ENCODE measurements at regions not wholly inside any gene's neighbourhood (a gene's known extent, or its start where the extent isn't known, plus 50 kb on each side); places are given as distances from the start of the nearest gene placed in this dataset.
"Not testable (repeated sequence)": the region's sequence is repeated elsewhere in the genome, so short reads cannot be mapped to it uniquely, and the experiment has no call there.

DNA sequence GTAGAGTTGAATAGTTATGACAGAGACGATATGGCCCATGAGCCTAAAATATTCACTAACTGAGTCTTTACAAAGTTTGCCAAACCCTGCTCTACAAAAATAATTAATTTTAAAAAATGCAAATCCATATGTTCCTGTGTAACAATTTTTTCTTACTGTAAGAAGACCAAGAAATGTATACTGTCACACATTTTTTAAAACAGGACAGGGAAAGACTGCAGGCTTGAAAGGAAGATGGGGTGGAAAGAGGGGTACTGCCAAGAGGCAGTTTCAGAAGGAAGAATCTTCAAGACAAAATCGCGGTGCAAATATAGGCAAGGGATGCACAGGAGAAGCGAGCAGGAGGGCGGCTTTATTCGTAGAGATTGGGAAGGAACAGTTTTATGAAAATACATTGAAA, 115.7 kb upstream of the KLHL1 start:
- Histone ChIP-seq H3K27ac (no peak overlapping the region), H3K4me1 (ENCODE audit: control insufficient read depth in 1 of 2, insufficient read depth in 1 of 2, low read depth in 1 of 2, low read length in 1 of 2) (no peaks in the 10 kb centered on the region), H3K9me3 (no peaks in the 10 kb centered on the region), H3K4me3 (ENCODE audit: low read depth in 1 of 2, low read length in 1 of 2) (no peak overlapping the region), H3K36me3 (no peaks in the 10 kb centered on the region), H3K27me3 (no peaks in the 10 kb centered on the region)
- TF ChIP-seq, protein P1, sequence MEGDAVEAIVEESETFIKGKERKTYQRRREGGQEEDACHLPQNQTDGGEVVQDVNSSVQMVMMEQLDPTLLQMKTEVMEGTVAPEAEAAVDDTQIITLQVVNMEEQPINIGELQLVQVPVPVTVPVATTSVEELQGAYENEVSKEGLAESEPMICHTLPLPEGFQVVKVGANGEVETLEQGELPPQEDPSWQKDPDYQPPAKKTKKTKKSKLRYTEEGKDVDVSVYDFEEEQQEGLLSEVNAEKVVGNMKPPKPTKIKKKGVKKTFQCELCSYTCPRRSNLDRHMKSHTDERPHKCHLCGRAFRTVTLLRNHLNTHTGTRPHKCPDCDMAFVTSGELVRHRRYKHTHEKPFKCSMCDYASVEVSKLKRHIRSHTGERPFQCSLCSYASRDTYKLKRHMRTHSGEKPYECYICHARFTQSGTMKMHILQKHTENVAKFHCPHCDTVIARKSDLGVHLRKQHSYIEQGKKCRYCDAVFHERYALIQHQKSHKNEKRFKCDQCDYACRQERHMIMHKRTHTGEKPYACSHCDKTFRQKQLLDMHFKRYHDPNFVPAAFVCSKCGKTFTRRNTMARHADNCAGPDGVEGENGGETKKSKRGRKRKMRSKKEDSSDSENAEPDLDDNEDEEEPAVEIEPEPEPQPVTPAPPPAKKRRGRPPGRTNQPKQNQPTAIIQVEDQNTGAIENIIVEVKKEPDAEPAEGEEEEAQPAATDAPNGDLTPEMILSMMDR (IDR thresholded peaks at IDR 0.05) = no peak

DNA sequence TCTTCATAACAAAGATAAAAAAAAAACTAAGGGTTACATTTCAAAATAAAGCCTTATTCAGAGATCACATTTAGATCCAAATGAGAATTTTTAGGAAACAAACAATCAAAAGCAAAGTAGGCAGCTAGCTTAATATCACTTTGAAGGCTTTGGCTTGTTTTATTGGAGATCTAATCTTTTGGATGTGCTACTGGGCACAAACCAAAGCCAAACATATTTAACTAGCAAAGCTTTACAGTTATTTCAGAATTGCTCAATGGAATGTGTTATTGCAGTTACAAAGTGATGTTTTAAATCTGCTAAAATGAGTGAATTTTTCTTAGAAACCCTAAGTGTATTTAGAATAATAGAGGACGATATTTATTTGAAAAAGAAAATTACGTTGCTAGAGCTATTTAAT, 114.7 kb upstream of the KLHL1 start:
- H3K4me3 ChIP-seq (ENCODE audit: low read depth in 1 of 2, low read length in 1 of 2) = no peak overlapping the region
- H3K9me3 ChIP-seq = no peaks in the 10 kb centered on the region
- no peaks in the 10 kb centered on the region for H3K36me3 ChIP-seq
- TF ChIP-seq, protein P1 (IDR thresholded peaks at IDR 0.05) = no peak
- H3K4me1 ChIP-seq (ENCODE audit: control insufficient read depth in 1 of 2, insufficient read depth in 1 of 2, low read depth in 1 of 2, low read length in 1 of 2) = no peaks in the 10 kb centered on the region
- H3K27ac ChIP-seq = no peak overlapping the region
- H3K27me3 ChIP-seq = no peaks in the 10 kb centered on the region

DNA sequence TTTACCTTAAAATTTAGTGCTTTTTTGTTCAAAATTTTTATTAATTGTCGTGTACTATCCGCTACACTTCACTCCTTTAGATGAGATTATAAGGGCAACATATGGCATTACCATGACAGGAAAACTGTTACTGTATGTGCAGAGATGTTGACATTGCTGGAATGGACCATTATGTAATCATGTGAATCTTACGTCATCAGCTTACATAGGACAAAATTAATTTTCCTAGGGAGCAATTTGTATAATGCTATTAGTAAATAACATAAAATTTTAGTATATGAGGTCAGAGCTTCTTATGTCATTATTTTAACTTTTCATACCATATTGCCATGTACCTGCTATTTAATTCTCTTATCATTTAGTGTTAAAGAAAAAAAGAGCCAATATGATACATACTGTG, 110.4 kb upstream of the KLHL1 start:
- no peak overlapping the region for H3K27ac ChIP-seq
- H3K36me3 ChIP-seq = no peaks in the 10 kb centered on the region
- no peaks in the 10 kb centered on the region for H3K9me3 ChIP-seq
- H3K4me1 ChIP-seq (ENCODE audit: control insufficient read depth in 1 of 2, insufficient read depth in 1 of 2, low read depth in 1 of 2, low read length in 1 of 2) = no peaks in the 10 kb centered on the region
- no peak overlapping the region for H3K4me3 ChIP-seq (ENCODE audit: low read depth in 1 of 2, low read length in 1 of 2)
- TF ChIP-seq, protein P1 (IDR thresholded peaks at IDR 0.05) = no peak
- no peaks in the 10 kb centered on the region for H3K27me3 ChIP-seq

DNA sequence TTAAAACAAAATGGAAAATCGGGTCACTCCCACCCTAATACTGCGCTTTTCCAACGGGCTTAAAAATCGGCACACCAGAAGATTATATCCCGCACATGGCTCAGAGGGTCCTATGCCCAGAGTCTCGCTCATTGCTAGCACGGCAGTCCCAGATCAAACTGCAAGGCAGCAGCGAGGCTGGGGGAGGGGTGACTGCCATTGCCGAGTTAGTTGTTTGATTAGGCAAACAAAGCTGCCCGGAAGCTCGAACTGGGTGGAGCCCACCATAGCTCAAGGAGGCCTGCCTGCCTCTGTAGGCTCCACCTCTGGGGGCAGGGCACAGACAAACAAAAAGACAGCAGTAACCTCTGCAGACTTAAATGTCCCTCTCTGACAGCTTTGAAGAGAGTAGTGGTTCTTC, 100.7 kb upstream of the KLHL1 start:
- H3K27me3 ChIP-seq; H3K36me3 ChIP-seq; H3K4me1 ChIP-seq (ENCODE audit: control insufficient read depth in 1 of 2, insufficient read depth in 1 of 2, low read depth in 1 of 2, low read length in 1 of 2); H3K4me3 ChIP-seq (ENCODE audit: low read depth in 1 of 2, low read length in 1 of 2); H3K9me3 ChIP-seq; H3K27ac ChIP-seq: not testable (repeated sequence)

DNA sequence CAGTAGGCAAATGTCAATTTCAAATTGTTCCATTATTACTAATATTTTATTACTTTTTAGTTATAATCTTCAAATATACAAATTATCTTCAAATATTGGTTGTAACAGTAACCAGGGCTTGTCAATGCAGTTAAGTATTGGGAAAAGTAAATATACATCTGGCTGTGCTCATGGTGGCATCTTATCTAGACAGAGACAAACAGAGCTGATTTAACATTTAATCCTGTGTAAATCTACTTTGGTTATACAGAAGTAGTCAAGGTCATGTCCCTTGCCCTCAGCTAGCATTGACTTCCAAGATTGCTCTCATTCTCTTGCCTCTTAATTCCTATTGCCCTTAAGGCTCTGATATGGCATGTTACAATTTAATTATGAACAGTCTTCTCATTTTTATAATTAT, 98.4 kb upstream of the KLHL1 start:
- TF ChIP-seq, protein P1 (IDR thresholded peaks at IDR 0.05) = no peak
- no peaks in the 10 kb centered on the region for H3K4me1 ChIP-seq (ENCODE audit: control insufficient read depth in 1 of 2, insufficient read depth in 1 of 2, low read depth in 1 of 2, low read length in 1 of 2)
- H3K9me3 ChIP-seq = peaks cover 4% of the 10 kb centered on the region

DNA sequence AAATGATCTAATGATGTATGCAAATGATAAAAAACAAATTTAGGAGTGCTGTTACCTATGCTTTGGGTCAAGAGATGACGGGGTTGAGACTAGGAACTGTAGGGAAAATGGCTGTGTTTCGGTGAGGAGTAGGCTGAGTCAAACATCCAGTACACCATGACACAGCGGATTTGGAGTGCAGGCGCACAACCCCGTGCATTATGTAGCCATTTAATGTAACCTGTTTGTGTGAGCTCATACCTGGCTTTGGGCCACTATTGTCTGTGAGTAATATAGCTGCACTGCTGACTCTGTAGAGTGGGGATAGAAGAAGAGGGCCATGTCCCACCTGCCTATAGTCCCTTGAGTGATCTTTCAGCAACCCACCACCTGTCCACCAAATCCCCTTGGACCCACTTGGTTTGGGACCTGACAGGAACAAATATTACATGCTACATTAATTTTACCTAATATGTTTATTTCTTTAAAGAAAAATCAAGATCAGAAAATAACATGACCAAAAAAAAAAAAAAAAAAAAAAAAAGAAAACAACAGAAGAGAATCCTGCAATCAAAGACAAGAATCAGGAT, 95.5 kb upstream of the KLHL1 start:
- Histone ChIP-seq H3K4me1 (ENCODE audit: control insufficient read depth in 1 of 2, insufficient read depth in 1 of 2, low read depth in 1 of 2, low read length in 1 of 2) (no peaks in the 10 kb centered on the region), H3K4me3 (ENCODE audit: low read depth in 1 of 2, low read length in 1 of 2) (no peak overlapping the region), H3K27me3 (no peaks in the 10 kb centered on the region), H3K36me3 (no peaks in the 10 kb centered on the region), H3K9me3 (peaks cover 4% of the 10 kb centered on the region), H3K27ac (no peak overlapping the region)
- TF ChIP-seq, protein P1 (IDR thresholded peaks at IDR 0.05) = no peak

More for the DNA sequence above, 98.4 kb upstream of the KLHL1 start:
- Histone ChIP-seq H3K36me3 (no peaks in the 10 kb centered on the region), H3K27me3 (no peaks in the 10 kb centered on the region), H3K4me3 (ENCODE audit: low read depth in 1 of 2, low read length in 1 of 2) (no peak overlapping the region), H3K27ac (no peak overlapping the region)
